Thyroid gland (tissue), 4 donors: ENCODE measurements at regions not wholly inside any gene's neighbourhood (a gene's known extent, or its start where the extent isn't known, plus 50 kb on each side); places are given as distances from the start of the nearest gene placed in this dataset.
"Not testable (repeated sequence)": the region's sequence is repeated elsewhere in the genome, so short reads cannot be mapped to it uniquely, and the experiment has no call there.

ENCODE experiments used
- POLR2A ChIP-seq, 2 donors: fragments of 450-650 bp; IDR thresholded peaks; one replicate each; pipeline ENCODE4 v1.6.1; 2017; ENCODE audit warnings: antibody characterized with exemption in 2 of 2, mild to moderate bottlenecking in 2 of 2, moderate library complexity in 1 of 2
- TF ChIP-seq, protein P1 (sequence below), 6 experiments: fragments of 200-600 bp in 3 of 6; fragments of 450-650 bp in 3 of 6; sonication (generic) in 3 of 6; IDR thresholded peaks; one replicate each; pipeline ENCODE4 v1.5.1; 2016 to 2019; ENCODE audit warnings: antibody characterized with exemption in 6 of 6, mild to moderate bottlenecking in 2 of 6, inconsistent platforms in 1 of 6, moderate library complexity in 1 of 6

GRCh38 chr1:120243867-120244266, 67.5 kb upstream of the SEC22B start:
- TF ChIP-seq, protein P1, sequence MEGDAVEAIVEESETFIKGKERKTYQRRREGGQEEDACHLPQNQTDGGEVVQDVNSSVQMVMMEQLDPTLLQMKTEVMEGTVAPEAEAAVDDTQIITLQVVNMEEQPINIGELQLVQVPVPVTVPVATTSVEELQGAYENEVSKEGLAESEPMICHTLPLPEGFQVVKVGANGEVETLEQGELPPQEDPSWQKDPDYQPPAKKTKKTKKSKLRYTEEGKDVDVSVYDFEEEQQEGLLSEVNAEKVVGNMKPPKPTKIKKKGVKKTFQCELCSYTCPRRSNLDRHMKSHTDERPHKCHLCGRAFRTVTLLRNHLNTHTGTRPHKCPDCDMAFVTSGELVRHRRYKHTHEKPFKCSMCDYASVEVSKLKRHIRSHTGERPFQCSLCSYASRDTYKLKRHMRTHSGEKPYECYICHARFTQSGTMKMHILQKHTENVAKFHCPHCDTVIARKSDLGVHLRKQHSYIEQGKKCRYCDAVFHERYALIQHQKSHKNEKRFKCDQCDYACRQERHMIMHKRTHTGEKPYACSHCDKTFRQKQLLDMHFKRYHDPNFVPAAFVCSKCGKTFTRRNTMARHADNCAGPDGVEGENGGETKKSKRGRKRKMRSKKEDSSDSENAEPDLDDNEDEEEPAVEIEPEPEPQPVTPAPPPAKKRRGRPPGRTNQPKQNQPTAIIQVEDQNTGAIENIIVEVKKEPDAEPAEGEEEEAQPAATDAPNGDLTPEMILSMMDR (IDR thresholded peaks at IDR 0.05), result not testable (repeated sequence)
- not testable (repeated sequence) for TF ChIP-seq POLR2A (IDR thresholded peaks at IDR 0.05)
